ENCODE measurements at regions not wholly inside any gene's neighbourhood (a gene's known extent, or its start where the extent isn't known, plus 50 kb on each side); places are given as distances from the start of the nearest gene placed in this dataset.

- Histone ChIP-seq H3K36me3 (ENCODE audit: control insufficient read depth, insufficient read depth, low read length) (no peaks in the 10 kb centered on the region), H3K4me2 (ENCODE audit: extremely low read depth, insufficient read depth, low read length) (no peak overlapping the region), H3K9ac (ENCODE audit: insufficient read depth, low read length) (no peak overlapping the region), H3K4me3 (replicated peaks in 1 of 4; ENCODE audit: control extremely low read depth in 1 of 4, insufficient read depth in 1 of 4, low read depth in 3 of 4, low read length in 4 of 4) (no peak overlapping the region), H3K9me3 (ENCODE audit: control insufficient read depth, insufficient read depth, low read depth, low read length) (no peaks in the 10 kb centered on the region), H2AFZ (ENCODE audit: low read length) (no peak overlapping the region), H3K27ac (ENCODE audit: insufficient read depth, low read length) (no peak overlapping the region), H3K27me3 (ENCODE audit: control insufficient read depth, insufficient read depth, low read length) (peaks cover 6% of the 10 kb centered on the region), H4K20me1 (ENCODE audit: control insufficient read depth, extremely low read depth, insufficient read depth, low read length) (no peaks in the 10 kb centered on the region), H3K4me1 (ENCODE audit: control insufficient read depth, extremely low read depth, insufficient read depth, low read length) (peaks cover 2% of the 10 kb centered on the region), H3K79me2 (ENCODE audit: control insufficient read depth, insufficient read depth, low read length) (no peaks in the 10 kb centered on the region)
- TF ChIP-seq EZH2 (IDR thresholded peaks at IDR 0.05; ENCODE audit: low read length, missing control alignments): no peak
- TF ChIP-seq, protein P1, sequence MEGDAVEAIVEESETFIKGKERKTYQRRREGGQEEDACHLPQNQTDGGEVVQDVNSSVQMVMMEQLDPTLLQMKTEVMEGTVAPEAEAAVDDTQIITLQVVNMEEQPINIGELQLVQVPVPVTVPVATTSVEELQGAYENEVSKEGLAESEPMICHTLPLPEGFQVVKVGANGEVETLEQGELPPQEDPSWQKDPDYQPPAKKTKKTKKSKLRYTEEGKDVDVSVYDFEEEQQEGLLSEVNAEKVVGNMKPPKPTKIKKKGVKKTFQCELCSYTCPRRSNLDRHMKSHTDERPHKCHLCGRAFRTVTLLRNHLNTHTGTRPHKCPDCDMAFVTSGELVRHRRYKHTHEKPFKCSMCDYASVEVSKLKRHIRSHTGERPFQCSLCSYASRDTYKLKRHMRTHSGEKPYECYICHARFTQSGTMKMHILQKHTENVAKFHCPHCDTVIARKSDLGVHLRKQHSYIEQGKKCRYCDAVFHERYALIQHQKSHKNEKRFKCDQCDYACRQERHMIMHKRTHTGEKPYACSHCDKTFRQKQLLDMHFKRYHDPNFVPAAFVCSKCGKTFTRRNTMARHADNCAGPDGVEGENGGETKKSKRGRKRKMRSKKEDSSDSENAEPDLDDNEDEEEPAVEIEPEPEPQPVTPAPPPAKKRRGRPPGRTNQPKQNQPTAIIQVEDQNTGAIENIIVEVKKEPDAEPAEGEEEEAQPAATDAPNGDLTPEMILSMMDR (conservative IDR thresholded peaks at IDR 0.05 in 1 of 2, IDR thresholded peaks at IDR 0.05 in 1 of 2; ENCODE audit: low read depth in 1 of 2, low read length in 2 of 2): no peak
- DNase-seq (ENCODE audit: low read depth in 2 of 2): no peak
Observed at GRCh38 chr15:69591905-69592508, 139.4 kb downstream of the RPLP1 start.

- Histone ChIP-seq H3K4me1 (ENCODE audit: control insufficient read depth, extremely low read depth, insufficient read depth, low read length) (peaks cover 2% of the 10 kb centered on the region), H3K4me3 (replicated peaks in 1 of 4; ENCODE audit: control extremely low read depth in 1 of 4, insufficient read depth in 1 of 4, low read depth in 3 of 4, low read length in 4 of 4) (no peak overlapping the region), H3K4me2 (ENCODE audit: extremely low read depth, insufficient read depth, low read length) (no peak overlapping the region), H3K9me3 (ENCODE audit: control insufficient read depth, insufficient read depth, low read depth, low read length) (no peaks in the 10 kb centered on the region), H3K36me3 (ENCODE audit: control insufficient read depth, insufficient read depth, low read length) (no peaks in the 10 kb centered on the region), H3K27me3 (ENCODE audit: control insufficient read depth, insufficient read depth, low read length) (peaks cover 6% of the 10 kb centered on the region), H2AFZ (ENCODE audit: low read length) (no peak overlapping the region), H3K27ac (ENCODE audit: insufficient read depth, low read length) (no peak overlapping the region), H3K79me2 (ENCODE audit: control insufficient read depth, insufficient read depth, low read length) (no peaks in the 10 kb centered on the region), H3K9ac (ENCODE audit: insufficient read depth, low read length) (no peak overlapping the region), H4K20me1 (ENCODE audit: control insufficient read depth, extremely low read depth, insufficient read depth, low read length) (no peaks in the 10 kb centered on the region)
- DNase-seq (ENCODE audit: low read depth in 2 of 2): no peak
- TF ChIP-seq, protein P1 (conservative IDR thresholded peaks at IDR 0.05 in 1 of 2, IDR thresholded peaks at IDR 0.05 in 1 of 2; ENCODE audit: low read depth in 1 of 2, low read length in 2 of 2): no peak
Observed at GRCh38 chr15:69592954-69593353, 140.3 kb downstream of the RPLP1 start.

DNA sequence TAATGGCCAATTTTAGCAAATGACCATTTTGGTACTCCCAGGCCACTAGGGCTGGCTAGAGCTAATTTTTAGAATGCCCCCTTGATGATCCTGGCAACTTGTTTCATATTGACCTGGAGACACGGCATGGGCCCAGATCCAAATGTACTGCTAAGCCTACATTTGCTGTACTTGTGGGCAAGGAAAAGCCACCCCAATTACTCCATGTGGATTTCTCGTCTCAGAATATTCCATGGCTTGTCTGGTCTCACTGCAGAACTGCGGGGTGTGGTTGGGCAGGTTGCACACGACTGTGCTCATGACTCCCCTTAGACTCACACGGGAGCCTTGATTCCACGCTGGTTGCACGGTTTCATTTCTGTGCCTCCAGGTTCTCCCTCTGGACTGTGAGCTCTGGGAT, 140.9 kb downstream of the RPLP1 start:
- no peak overlapping the region for H3K4me2 ChIP-seq (ENCODE audit: extremely low read depth, insufficient read depth, low read length)
- H3K9ac ChIP-seq (ENCODE audit: insufficient read depth, low read length): no peak overlapping the region
- H3K4me3 ChIP-seq (replicated peaks in 1 of 4; ENCODE audit: control extremely low read depth in 1 of 4, insufficient read depth in 1 of 4, low read depth in 3 of 4, low read length in 4 of 4): no peak overlapping the region
- no peaks in the 10 kb centered on the region for H3K79me2 ChIP-seq (ENCODE audit: control insufficient read depth, insufficient read depth, low read length)
- no peak overlapping the region for H3K27ac ChIP-seq (ENCODE audit: insufficient read depth, low read length)
- peaks cover 10% of the 10 kb centered on the region for H3K27me3 ChIP-seq (ENCODE audit: control insufficient read depth, insufficient read depth, low read length)
- peaks cover 2% of the 10 kb centered on the region for H3K4me1 ChIP-seq (ENCODE audit: control insufficient read depth, extremely low read depth, insufficient read depth, low read length)
- TF ChIP-seq EZH2 (IDR thresholded peaks at IDR 0.05; ENCODE audit: low read length, missing control alignments): no peak
- TF ChIP-seq, protein P1 (conservative IDR thresholded peaks at IDR 0.05 in 1 of 2, IDR thresholded peaks at IDR 0.05 in 1 of 2; ENCODE audit: low read depth in 1 of 2, low read length in 2 of 2): no peak
- DNase-seq (ENCODE audit: low read depth in 2 of 2): no peak
- no peaks in the 10 kb centered on the region for H3K36me3 ChIP-seq (ENCODE audit: control insufficient read depth, insufficient read depth, low read length)
- H4K20me1 ChIP-seq (ENCODE audit: control insufficient read depth, extremely low read depth, insufficient read depth, low read length): no peaks in the 10 kb centered on the region
- H3K9me3 ChIP-seq (ENCODE audit: control insufficient read depth, insufficient read depth, low read depth, low read length): no peaks in the 10 kb centered on the region
- H2AFZ ChIP-seq (ENCODE audit: low read length): no peak overlapping the region
